NCI-H2171 treated with DMSO at 0.1 percent for 48 hours (cell line): ENCODE measurements at regions not wholly inside any gene's neighbourhood (a gene's known extent, or its start where the extent isn't known, plus 50 kb on each side); places are given as distances from the start of the nearest gene placed in this dataset.

ENCODE experiments used
- DNase-seq: peaks from one replicate; lab custom pipeline; 2025; lab: John Stamatoyannopoulos, UW

DNA sequence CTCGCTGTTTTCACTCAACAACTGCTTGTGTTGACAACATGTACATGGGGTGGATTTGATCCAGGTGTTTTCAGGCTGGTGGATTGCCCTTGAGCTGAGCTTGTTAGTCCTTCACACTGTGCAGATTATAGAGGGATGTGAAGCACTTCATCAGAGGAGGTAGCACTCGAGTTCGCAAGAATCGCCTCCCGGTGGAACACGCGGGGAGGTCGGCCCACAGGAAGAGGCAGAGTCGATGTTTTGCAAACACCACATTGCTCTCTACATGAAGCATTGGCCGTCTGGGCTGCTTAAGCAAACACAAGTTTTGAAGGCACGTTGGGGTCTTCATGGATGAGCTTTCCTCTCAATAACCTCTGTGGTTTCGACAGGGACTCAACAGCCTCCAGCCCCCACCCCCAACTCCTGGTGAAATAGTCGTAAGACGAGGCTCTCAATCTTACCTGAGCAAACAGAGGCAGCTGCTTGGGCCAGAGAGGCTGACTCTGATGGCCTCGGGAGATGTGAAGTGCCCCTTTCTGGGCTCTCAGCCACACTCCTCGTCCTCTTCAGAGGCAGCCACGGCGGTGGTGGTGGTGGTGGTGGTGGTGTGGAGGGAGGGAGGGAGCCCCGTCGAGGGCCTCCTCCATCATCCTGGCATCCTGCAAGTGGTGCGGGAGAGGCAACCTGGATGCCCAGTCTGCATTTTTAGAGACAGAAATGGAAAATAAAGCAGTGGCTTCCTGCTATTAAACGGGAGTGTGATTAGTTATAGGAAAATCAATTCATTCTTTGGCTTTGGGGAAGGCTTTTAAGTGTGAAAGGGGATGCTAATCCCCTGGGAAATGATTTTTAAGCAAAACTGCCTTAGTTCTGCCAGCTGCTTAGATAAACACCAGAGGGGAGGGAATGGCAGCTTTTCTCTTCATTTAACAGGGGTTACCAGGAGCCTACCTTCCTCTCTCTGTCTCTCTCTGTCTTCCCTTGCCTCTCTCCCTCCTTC, 552.5 kb upstream of the EEF2KMT start:
- no peak for DNase-seq

DNA sequence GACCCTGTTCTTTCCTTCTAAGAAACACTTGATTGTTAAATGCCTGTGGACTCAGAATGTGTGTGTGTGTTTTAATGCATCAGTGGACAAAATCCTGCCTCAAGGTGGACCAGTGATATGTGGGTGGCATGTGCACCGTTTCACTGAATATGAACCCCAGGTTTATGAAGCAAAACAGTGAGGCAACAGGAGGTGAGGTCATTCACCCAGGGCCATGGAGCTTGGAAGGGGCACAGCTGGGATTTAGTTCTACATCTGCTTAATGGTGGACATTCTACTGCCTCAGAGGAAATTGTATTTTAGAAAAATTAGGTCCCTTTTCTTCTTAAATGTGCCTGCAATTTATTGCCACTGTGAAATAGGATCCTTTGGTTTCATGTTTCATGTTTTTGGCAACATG, 549.5 kb upstream of the EEF2KMT start:
- no peak for DNase-seq

DNA sequence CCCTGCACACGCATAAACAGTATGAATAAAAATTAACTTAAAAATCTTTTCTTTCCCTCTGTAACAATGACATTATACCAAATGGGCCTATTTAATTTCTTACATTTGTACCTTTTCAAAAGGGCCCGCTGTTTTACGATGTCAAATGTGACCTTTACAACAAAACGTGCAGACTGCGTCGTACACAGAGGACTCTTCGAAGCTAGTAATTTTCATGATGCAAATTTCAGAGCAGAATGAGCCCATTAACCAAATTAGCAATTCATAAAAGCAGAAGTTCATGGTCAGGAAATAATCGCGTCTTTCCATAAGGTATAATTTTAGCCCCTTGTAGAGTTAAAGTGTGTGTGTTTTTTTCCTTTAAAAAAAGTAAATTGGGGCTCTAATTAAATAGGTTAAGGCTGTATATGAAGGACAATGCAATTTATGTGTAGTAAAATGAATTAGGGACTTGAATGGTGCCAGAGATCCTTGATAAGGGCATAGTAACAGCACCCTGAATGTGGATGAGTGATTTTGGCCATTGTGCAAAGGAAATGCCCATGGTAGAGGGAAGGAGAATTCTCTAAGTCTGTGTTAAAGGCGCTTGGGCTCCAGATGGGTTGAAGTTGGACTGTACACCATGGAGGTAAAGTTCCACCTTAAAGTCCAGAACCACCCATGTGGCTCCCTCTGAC, 546.4 kb upstream of the EEF2KMT start:
- DNase-seq = no peak

DNA sequence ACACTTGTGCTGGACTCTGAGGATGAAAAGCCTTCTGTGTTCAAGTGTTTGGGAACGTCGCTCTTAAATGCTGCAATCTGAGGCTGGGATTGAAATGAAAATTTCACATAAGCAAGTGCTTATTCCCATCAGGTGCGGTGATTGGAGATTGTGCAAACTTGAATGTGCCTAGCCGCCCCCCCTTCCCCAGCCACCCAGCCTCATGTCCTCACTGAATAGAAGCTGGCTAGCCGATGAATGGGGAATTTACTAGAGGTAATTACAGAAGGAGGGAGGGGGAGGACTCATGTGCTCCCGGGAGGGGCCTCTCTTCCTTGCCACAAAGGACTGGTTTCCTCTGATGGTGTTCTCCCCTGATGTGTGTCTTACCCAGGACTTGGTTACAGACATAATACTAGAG, 544.8 kb upstream of the EEF2KMT start:
- DNase-seq = no peak

DNA sequence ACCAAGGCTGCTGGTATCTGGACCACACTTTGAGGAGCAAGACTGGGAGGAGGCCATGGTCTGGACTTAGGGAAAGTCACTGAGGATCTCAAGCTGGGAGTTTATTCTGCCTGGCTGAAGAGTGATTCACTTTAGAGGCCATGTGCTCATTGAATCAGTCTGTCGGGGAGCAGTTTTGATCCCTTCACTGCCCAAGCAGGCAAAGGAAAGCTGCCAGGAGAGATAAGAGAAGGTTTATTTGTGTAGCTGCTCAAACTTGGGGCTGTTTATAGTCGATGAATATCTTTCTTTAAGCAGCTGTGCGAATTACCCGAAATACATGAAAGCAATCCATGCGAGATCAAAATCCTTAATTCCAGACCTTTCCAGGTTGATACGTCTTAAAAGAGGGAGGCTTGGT, 544.4 kb upstream of the EEF2KMT start:
- no peak for DNase-seq

DNA sequence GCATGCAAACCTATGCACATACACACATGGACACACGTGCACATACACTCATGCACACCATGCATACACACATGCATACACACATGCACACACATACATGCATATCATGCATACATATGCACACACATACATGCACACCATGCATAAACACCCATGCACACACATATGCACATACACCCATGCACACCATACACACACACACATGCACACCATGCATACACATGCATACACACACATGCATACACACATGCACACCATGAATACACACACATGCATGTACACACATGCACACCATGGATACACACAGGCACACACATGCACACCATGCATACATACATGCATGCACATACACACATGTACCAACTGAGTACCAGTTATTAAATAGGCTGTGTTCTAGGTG, 543.3 kb upstream of the EEF2KMT start:
- DNase-seq = no peak

DNA sequence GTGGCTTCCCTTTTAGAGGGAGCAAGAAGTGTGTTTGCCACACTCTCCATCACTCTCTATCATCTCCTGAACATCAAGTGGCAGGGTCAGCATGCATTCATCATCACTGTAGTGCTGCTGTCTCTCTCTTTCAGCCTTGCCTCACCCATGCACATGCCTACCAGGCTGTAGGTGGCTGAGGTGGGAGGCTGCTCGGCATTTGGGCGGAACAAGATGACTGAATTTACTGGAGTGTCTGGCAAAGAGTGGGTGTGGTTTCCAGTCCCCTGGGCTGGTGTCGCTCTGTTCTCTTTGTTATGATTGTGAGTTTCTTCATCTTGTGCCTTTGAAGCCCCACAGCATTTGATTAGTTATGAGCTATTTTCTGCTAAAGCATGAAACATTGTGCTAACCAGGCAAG, 541.9 kb upstream of the EEF2KMT start:
- DNase-seq = no peak

DNA sequence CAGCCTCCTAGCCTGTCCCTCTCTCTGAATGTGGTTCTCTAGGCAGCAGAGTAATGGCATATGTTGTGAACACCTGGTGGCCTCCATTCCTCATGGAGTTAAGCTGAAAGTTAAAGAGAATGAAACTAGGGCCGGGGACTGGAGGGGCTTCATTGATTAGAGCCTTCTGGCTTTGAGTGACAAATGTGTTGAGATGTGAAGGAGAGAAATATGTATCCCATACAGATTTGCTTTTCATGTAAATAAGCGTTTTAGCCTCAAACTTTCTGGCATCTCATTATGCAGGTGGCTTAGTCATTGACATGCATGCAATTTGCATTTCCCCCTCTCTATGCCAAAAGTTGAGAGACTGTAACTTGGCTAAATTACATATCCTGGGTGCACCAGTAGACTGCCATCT, 537.7 kb upstream of the EEF2KMT start:
- DNase-seq = no peak

DNA sequence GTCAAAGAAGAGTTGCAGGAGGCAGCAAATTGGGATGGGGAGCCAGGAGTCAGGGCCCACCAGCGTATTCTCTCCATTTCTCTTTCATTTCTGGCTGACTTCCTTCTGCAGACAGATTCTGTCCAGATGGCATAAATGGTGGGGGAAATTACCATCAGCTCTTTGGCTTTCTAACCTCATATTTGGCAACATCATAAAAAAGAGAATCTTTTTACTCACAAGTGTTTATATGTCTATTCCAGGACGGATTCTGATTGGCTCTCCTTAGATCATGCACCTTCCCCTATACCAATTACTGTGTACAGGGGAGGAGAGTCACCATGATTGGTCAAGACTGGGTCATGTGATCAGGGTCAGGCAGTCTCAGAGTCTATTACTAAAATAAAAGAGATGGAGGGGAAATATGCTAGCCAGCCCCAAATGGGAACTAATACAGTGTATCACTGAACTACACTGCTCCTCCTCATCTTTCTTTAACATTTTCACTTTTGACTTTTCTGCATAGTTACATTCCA, 537.1 kb upstream of the EEF2KMT start:
- DNase-seq = no peak

DNA sequence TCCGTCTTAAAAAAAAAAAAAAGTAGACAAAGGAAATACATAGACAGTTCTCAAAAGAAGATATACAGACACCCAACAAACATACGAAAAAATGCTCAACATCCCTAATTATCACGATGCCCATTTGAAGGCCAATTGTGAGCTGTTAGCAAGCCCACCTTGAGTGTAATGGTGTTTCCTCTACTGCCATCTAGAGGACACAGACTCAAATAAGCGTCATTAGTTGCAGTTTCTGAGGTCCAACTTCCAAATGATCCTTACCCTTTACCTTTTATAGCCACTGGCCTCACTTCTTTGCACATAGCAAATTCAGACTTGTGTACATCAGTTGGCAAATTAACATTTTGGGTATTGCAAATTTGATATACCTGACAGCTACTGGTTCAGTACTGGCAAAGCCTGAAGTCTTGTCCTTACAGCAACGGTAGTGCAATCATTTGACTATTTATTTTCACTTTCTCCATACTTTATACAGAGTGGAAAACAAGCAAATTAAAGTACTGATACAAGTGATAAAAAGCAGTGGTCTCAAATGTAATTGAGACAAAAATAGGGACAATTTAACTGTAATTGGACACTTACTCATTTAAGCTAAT, 536.3 kb upstream of the EEF2KMT start:
- peak; percentile 34 for DNase-seq

DNA sequence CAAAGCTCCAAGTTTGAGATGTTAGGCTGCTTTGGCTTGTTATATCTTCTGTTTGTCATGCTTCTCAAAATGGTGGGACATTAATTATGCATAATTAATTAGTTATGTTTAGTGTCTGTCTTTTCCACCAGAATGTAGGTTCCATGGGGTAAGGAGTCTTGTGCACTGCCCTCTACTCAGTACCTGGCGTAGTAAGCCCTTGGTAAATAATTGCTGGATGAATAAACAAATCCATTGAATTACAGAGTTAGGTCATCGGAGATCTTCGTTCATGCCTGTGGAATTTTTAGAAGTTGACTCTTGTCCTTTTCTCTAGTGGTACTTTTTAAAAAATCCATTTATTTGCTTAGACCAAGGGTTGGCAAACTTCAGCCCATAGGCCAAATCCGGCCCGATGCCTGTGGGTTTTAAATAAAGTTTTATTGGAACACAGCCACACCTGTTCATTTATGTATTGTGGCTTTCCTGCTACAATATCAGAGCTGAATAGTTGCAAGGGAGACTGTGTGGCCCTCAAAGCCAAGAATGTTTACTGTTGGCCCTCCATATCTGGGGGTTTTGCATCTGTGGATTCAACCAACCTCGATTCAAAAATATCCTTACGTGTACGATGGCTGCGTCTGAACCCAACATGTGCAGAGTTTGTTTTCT, 524.8 kb upstream of the EEF2KMT start:
- no peak for DNase-seq

DNA sequence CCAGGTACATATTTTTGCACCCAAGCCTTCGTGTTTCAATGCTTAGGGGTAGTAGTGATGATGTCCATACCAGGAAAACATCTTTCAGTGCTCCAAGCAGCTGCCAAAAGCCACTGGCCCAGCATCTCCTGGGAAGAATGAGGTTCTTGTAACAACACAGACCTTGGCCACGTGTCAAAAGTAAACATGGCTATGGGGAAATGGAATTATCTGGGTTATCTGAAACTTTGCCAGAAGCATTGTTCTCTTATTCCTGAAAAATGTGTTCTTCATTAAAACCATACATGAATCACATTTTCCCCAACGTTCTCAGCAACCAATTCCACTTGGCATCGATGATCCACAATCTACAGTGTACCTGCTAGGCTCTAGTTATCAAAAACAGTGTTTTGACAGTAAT, 524.2 kb upstream of the EEF2KMT start:
- DNase-seq = no peak

DNA sequence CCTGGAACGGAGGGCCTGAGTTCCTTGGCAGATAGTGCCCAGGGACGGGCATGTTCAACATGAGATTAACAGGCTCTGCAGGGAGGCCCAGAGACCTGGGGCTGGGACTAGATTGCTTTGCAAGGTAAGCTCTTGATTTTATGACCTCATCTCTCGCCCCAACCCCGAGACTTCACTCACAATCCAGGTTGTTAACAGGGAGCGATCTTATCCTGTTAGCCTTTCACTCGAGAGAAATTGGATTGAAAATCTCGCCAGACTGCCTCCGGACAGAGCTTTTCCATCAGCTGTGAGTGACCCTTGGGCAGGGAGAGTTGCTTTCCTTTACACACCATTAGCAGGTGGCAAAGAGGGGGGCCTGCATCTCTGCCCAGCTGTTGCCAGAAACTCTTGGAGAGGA, 521.7 kb upstream of the EEF2KMT start:
- DNase-seq = no peak

DNA sequence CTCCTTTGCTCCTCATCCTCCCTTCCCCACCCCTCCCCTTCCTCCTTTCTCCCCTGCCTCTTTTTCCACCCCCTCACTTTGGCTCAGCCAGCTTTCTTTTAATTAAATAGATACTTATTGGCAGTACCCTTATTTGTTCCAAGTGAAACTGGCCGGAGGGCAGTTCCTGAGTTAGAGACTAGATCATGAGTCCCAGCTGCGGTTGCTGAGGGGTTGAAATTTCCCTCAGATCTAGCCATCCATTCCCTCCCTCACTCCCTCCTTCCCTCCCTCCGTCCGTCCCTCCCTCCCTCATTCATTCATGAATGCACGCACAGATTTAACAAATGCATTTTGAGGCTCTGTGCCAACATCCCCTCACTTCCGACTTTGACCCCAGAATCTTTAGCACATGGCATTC, 519.2 kb upstream of the EEF2KMT start:
- no peak for DNase-seq

DNA sequence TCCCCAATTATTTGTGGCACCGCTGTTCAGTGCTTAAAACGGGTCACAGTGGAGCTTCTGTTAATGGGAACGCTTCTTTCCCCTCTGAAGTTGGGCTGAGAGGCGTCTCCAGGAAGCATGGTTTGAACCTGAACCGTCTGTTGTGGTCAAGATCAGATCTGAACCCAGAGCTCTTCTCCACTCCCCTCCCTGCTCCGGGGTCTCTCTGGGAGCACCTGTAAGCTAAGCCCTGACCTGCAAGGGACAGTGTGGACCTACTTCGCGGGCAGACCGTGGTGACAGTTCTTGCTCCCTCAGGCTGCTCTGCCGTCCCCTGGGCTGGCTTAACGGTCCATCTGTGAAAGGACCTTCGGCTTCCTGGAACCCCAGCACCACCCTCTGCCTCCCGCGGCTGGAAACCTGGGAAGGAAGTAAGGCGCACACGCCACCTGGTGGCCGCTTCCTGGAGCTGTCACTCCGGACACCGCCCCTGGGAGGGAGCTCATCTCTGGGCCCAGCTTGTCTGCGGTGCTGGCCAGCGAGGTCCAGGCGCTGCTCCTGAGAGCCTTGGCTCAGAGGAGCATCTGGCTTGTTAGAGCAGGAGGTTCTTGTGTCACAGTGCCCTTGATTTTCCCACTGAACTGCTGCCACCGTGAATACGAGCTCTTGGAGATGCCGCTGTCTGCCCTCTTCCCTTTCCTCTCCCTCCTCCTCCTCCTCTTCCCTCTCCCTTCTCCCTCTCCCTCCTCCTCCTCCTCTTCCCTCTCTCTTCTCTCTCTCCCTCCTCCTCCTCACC, 518.5 kb upstream of the EEF2KMT start:
- peak; percentile 23 for DNase-seq

DNA sequence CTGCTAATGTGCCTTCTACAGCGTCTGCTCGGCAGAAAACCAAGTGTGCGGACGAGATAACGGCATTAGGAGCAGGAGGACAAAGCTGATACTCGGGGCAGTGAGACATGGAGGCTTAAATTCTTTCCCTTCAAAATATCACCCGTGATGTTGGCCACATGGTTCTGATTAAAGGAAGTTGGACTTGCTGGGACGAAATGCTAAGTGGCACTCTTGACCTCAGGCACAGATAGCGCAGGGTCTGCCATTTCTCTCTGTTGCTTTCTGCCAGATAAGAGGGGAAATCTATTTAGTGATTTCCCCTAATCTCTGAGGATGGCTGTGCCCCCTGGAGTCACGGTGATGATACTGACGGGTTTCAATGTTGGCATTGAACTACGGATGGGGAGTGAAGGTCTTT, 509.6 kb upstream of the EEF2KMT start:
- DNase-seq = no peak

DNA sequence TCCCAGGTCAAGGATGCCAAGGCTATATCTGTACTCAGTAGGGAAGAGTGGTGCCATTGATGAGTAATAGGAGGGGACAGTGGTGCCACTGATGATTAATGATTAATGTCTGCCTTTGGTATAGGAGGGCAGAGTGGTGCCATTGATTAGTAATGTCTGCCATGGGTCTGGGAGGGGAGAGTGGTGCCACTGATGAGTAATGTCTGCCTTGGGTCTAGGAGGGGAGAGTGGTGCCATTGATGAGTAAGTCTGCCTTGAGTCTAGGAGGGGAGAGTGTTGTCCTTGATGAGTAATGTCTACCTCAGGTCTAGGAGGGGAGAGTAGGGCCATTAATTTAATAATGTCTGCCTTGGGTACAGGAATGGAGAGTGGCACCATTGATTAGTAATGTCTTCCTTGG, 507.8 kb upstream of the EEF2KMT start:
- DNase-seq = no peak

DNA sequence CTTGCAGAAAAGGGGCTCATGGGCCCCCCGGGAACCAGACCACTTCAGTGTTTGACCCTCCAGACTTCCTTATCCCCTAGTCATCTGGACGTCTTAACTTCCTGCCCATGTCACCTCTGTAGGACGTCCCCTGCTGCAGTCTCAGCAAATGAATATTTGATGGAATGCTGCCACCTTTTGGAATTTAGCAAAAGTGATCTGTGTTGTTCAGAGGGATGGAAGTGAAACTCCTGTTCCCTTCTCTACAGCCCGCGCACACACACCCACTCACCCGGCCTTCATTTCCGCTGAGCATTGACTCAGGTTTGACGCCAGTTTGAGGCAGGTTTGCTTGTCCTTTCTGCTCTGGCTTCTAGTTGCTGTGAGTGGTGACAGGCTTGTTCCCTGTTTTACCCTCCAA, 507.2 kb upstream of the EEF2KMT start:
- DNase-seq = peak; percentile 9

DNA sequence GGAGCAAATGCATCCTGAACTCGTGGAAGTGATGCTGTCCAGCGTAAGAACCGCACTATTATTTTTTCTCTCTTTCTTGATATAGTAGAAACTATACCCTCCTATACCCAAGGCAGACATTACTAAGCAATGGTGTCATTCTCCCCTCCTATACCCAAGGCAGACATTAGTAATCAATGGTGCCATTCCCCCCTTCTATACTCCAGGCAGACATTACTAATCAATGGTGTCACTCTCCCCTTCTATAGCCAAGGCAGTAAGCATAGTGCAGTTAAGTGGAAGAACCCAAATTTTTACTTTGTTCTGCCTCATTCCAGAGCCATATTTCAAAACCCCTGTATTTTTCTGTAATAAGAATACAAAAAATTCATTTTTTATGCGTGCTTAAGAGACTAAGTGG, 506.2 kb upstream of the EEF2KMT start:
- no peak for DNase-seq

DNA sequence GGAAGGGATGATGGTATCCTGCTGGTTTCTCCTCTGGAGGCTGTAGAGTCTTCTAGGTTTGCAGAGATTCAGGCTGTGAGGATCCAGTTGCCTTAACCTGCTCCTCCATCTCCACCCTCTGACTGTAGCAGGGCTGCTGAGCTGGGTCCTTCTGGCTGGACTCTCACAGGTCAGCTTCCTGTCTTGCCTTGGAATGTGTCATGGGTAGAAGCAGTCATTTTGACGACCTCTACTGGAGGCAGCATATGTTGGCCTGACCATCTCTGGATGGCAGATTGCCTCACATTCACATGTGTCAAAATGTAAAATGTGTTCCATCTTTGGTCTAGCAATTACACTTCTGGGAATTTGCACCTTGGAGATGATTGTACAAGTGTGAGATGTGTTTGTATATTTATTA, 504.4 kb upstream of the EEF2KMT start:
- DNase-seq = no peak

DNA sequence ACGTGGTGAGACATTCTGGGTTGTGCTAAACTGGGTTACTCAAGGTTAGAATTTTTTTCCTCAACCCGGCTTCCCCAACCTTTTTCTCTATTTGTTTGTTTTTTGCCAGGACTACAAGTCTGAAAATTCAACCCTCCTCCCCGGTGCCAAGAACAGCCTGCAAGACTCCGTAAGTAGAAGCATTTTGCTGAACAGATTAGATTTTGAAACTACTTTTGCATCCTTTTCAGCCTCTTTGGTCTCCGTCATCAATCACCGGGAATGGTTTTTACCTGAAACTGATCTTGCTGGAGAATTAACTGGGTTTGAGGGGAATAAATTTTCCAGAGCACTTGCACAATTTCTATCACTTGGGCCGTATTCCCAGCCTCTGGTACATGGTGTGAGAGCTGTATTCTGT, 501.2 kb upstream of the EEF2KMT start:
- no peak for DNase-seq

DNA sequence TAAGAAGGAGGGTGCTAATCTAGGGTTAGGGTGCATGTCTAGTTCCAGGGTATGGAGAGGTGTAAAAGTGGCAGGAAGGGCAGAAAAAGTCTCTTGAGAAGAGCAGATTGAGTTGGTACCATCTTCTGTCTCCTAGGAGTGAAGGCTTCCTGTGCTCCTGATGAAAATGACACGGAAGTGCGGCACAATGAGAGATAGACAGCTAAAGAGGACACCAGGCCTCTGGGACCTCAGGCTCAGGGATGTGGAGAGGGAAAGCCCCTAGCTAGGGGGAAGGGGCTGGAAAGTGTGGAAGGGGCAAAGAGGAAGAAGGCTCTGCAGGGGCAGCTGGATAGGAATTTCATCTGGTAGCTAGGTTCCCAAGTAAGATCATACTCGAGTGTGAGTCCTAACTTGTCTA, 498.3 kb upstream of the EEF2KMT start:
- no peak for DNase-seq
